HEK293T (cell line): ENCODE measurements at regions not wholly inside any gene's neighbourhood (a gene's known extent, or its start where the extent isn't known, plus 50 kb on each side); places are given as distances from the start of the nearest gene placed in this dataset.
A peak's percentile ranks its signal among the peaks of the same experiment; 100 is the strongest.

Experiments
- BHLHE40 ChIP-seq: fragments of 450-650 bp; IDR thresholded peaks from 2 replicates; pipeline ENCODE4 v1.6.1; 2016; ENCODE audit warnings: mild to moderate bottlenecking, moderate library complexity, borderline replicate concordance
- ELF4 ChIP-seq: fragments of 450-650 bp; IDR thresholded peaks from 2 replicates; pipeline ENCODE4 v1.6.1; 2017; ENCODE audit warnings: antibody characterized with exemption
- FOXA1 ChIP-seq: fragments of 450-650 bp; IDR thresholded peaks from 2 replicates; pipeline ENCODE4 v1.6.1; 2016; ENCODE audit warnings: mild to moderate bottlenecking
- FOXK2 ChIP-seq: fragments of 450-650 bp; IDR thresholded peaks from 2 replicates; pipeline ENCODE4 v1.6.1; 2016; ENCODE audit warnings: mild to moderate bottlenecking
- FOXM1 ChIP-seq: fragments of 450-650 bp; IDR thresholded peaks from 2 replicates; pipeline ENCODE4 v1.6.1; 2017; ENCODE audit warnings: mild to moderate bottlenecking, borderline replicate concordance
- HDGF ChIP-seq: fragments of 450-650 bp; IDR thresholded peaks from 2 replicates; pipeline ENCODE4 v1.6.1; 2017; ENCODE audit warnings: antibody characterized with exemption, borderline replicate concordance
- L3MBTL2 ChIP-seq: fragments of 450-650 bp; conservative IDR thresholded peaks from 2 replicates; pipeline ENCODE4 v1.6.1; 2016; ENCODE audit warnings: mild to moderate bottlenecking
- LEF1 ChIP-seq: fragments of 450-650 bp; IDR thresholded peaks from 2 replicates; pipeline ENCODE4 v1.6.1; 2017; ENCODE audit warnings: mild to moderate bottlenecking, borderline replicate concordance
- NFRKB ChIP-seq: fragments of 450-650 bp; IDR thresholded peaks from 2 replicates; pipeline ENCODE4 v1.6.1; 2016; ENCODE audit warnings: mild to moderate bottlenecking, moderate library complexity
- PKNOX1 ChIP-seq: fragments of 450-650 bp; IDR thresholded peaks from 2 replicates; pipeline ENCODE4 v1.6.1; 2016
- SP1 ChIP-seq: fragments of 450-650 bp; IDR thresholded peaks from 2 replicates; pipeline ENCODE4 v1.6.1; 2017

DNA sequence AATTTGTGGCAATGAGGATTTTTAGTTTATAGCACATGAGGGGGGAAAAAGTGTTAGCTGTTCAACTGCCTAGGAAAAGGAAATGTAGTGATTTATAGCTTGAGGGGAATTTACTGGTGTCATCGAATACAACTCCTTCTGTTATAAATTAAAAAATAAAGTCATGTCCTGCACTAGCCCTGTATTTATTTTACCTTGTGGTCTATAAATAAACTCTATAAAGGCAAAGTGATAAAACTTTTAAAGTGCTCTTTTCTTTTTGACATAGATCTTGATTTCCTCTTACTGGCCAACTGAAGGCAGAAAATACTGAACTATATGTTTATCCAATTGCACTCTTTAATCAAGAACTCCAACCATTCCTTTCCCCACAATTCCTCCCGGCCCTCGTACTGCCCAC lies 672.1 kb upstream of the SLIT2 start:
- TF ChIP-seq HDGF (no peak), BHLHE40 (no peak), SP1 (no peak), FOXM1 (no peak), L3MBTL2 (no peak), LEF1 (no peak), FOXA1 (no peak), ELF4 (no peak), NFRKB (no peak), FOXK2 (no peak), PKNOX1 (peak; percentile 47)
